SK-N-MC (cell line): ENCODE measurements at regions not wholly inside any gene's neighbourhood (a gene's known extent, or its start where the extent isn't known, plus 50 kb on each side); places are given as distances from the start of the nearest gene placed in this dataset.

Source experiments
- DNase-seq: peaks from one replicate; pipeline ENCODE4 v3.0.0-alpha.2; 2011; ENCODE audit warnings: low read depth, low spot score
- H3K27ac ChIP-seq: fragments of 200-600 bp; sonication (generic); 2 replicates; pipeline ENCODE4 v1.5.1; 2016; ENCODE audit warnings: mixed run types
- H3K36me3 ChIP-seq: fragments of 200-600 bp; sonication (generic); 2 replicates; pipeline ENCODE4 v1.6.1; 2017; ENCODE audit warnings: antibody characterized with exemption, low read length, mixed read lengths; ENCODE audit not compliant: insufficient read depth
- H3K4me3 ChIP-seq: fragments of 200-600 bp; sonication (generic); 2 replicates; pipeline ENCODE4 v1.5.1; 2016
- H3K9ac ChIP-seq: fragments of 200-600 bp; sonication (generic); 2 replicates; pipeline ENCODE4 v1.8.0; 2017; ENCODE audit warnings: mixed run types, mixed read lengths; ENCODE audit not compliant: insufficient read length
- H3K9me3 ChIP-seq: fragments of 200-600 bp; sonication (generic); 2 replicates; pipeline ENCODE4 v1.6.1; 2017; ENCODE audit warnings: low read depth, mild to moderate bottlenecking, antibody characterized with exemption, low read length, moderate library complexity, mixed read lengths
- EZH2 ChIP-seq: fragments of 200-600 bp; sonication (generic); IDR thresholded peaks from one replicate; pipeline ENCODE4 v1.6.1; 2017; ENCODE audit warnings: antibody characterized with exemption
- FOXP2 ChIP-seq: optimal IDR thresholded peaks from 2 replicates; pipeline ENCODE3; 2011; ENCODE audit warnings: mild to moderate bottlenecking, moderate library complexity; ENCODE audit not compliant: insufficient read depth; ENCODE audit errors: extremely low read length, control extremely low read depth
- POLR2AphosphoS5 ChIP-seq: IDR thresholded peaks from 2 replicates; pipeline ENCODE4 v1.6.1; 2012; ENCODE audit warnings: mild to moderate bottlenecking, low read depth, low read length, borderline replicate concordance

DNA sequence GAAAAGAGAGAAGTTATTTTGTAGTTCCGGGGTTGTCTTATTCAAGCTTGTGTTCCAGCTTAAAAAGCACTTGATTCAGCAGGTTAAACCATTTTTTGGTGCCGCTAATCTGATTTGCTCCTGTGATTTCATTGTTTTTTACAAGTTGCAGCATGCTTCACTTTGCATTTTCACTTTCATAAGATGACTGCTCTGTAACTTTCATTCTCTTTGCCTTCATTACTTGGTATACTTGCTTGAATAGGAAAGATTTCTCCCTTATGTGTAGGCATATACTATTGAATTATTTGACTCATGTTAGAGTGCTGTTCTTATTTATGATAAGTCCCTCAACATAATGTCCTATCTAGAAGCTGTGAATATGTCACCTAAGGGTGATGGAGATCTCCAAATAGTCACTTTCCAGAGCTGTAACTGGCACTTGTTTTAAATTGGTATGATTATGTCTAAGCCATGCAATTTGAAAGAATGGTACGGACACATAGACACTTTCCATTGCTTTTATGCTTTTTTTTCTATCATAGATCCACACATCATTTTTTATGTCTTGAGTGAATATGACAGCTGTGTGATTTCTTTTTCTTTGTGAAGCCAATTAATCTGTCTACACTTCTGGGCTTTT lies 254.5 kb downstream of the DSEL start:
- no peak for DNase-seq
- no peak overlapping the region for H3K4me3 ChIP-seq
- TF ChIP-seq POLR2AphosphoS5 (no peak), EZH2 (no peak)
- no peak overlapping the region for H3K9ac ChIP-seq
- H3K36me3 ChIP-seq = no peaks in the 10 kb centered on the region
- H3K9me3 ChIP-seq = no peaks in the 10 kb centered on the region
- no peak overlapping the region for H3K27ac ChIP-seq

DNA sequence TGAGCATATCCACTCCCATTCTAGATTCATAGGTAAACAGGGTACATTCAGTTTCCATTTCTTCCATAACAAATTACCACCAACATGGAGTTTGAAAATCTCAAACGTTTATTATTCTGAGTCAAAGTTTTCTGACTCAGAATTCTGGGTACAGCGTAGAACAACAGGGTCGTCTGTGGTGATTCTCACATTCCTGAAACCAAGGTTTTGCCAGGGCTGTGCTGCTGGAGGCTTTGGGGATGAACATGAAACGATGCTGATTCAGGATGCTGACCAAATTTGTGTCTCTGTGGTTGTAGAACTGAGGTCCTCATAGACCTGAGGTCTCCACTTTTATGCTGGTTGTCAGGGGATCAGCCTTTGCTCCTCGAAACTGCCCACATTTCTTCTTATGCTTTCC lies 255.7 kb downstream of the DSEL start:
- H3K36me3 ChIP-seq = no peaks in the 10 kb centered on the region
- H3K27ac ChIP-seq = no peak overlapping the region
- no peak for DNase-seq
- TF ChIP-seq FOXP2 = no peak
- TF ChIP-seq EZH2 = no peak
- no peak for TF ChIP-seq POLR2AphosphoS5
- H3K9me3 ChIP-seq = no peaks in the 10 kb centered on the region
- H3K4me3 ChIP-seq = no peak overlapping the region
- H3K9ac ChIP-seq = no peak overlapping the region

DNA sequence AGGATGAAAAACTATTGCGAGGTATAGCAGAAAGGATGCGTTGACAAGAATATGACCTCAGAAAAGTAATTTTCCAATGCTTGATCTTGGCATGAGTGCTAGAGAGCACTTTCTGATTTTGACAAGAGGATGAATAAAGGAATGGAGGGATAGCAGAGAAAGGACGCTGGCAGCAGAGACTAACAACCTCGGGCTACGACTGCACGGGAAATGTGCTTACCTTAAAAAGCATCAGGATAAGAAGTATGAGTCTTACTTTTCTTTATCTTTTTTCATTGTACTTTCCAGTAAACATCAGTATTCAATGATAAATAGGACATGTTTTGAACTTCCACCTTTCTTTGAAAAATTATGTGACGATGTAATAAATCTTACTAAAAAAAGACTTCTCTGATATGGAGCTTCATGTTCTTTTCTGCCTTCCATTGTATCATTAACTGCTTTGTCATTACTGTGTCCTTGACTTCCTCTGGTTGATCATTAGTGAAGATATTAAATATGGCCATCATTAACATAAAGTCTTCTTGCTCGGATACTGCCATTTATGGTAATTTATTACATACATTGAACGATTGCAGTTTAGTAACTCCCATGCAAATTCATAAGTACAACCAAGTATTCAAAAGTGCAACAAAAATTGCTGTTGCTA lies 265.6 kb downstream of the DSEL start:
- no peaks in the 10 kb centered on the region for H3K36me3 ChIP-seq
- H3K9ac ChIP-seq = no peak overlapping the region
- TF ChIP-seq POLR2AphosphoS5 (no peak), FOXP2 (no peak), EZH2 (no peak)
- no peaks in the 10 kb centered on the region for H3K9me3 ChIP-seq
- H3K27ac ChIP-seq = no peak overlapping the region
- H3K4me3 ChIP-seq = no peak overlapping the region
- DNase-seq = no peak

DNA sequence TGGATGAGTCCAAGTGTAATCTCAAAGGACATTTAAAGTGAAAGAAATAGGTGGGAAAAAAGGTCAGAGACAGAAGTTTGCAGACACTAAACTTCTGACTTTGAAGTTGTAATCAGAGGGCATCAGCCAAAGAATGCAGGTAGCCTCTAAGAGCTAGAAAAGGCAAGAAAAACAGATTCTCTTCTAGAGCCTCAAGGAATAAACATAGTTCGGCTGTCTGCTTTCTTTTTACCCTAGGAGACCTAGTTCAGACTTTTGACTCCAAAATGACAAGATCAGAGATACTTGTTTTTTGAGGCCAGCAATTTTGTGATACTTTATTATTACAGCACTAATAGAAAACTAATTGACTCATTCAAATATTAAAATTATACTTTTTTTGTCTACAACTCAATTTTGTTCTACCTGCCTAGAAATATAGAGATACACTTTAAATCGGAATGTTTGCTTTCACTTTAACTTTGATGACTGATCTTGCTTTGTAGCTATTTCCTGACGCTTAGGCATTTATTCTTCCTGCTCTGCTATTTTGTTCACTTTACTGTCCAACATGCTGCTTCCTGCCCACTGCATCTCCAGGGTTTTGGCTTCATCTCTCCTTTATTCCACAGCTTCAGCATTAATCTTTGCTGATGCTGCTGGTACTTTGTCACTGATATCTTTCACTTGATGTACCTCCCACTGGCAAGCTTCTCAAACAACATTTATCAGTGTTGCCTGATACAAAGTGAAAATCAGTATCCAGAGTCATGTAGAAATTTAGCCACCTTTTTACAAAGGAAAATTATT lies 272.5 kb downstream of the DSEL start:
- DNase-seq = no peak
- Histone ChIP-seq H3K4me3 (peak overlapping the region; percentile 56), H3K9ac (no peak overlapping the region), H3K9me3 (no peaks in the 10 kb centered on the region), H3K27ac (no peak overlapping the region), H3K36me3 (no peaks in the 10 kb centered on the region)
- TF ChIP-seq FOXP2 = no peak
- no peak for TF ChIP-seq POLR2AphosphoS5
- TF ChIP-seq EZH2 = no peak

DNA sequence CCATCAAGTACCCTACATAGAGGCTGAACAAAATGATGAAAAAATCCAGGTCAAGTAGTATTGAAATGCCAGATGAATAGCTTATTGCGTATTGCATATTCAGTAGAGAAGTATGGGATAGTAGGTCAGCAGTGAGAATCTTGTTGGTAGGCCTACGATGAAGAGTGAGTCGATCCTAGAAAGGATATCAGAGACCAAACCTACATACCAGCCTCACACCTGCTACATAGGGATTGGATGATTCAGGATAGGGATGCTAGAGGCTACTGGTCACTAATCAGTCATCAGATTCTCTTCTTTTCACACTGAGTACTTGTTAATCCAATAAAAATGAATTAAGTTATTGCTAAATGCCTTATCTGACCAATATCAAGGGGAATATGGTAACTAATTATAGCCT lies 274.5 kb downstream of the DSEL start:
- Histone ChIP-seq H3K9me3 (no peaks in the 10 kb centered on the region), H3K9ac (no peak overlapping the region), H3K27ac (no peak overlapping the region), H3K4me3 (no peak overlapping the region), H3K36me3 (no peaks in the 10 kb centered on the region)
- TF ChIP-seq EZH2 (no peak), FOXP2 (no peak), POLR2AphosphoS5 (no peak)
- no peak for DNase-seq

DNA sequence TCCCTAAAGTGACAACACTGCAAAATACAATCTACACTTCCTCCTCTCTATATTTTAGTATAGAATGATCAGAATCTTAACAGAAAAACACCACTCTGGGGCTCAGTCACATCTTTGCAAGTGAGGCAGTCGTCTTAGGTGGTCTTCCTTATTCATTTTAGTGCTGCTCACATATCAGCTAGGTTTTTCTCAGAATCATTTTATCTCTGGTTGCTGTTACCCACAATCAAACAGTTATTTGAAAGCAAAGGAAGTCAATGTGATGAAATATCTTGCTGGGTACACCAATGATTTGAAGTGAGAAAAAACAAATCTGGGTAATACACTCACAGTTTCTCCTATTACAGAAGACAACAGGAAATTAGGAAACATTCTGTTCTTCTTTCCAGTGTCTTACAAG lies 275.2 kb downstream of the DSEL start:
- no peak for TF ChIP-seq POLR2AphosphoS5
- Histone ChIP-seq H3K27ac (no peak overlapping the region), H3K9ac (no peak overlapping the region), H3K9me3 (no peaks in the 10 kb centered on the region), H3K4me3 (no peak overlapping the region), H3K36me3 (no peaks in the 10 kb centered on the region)
- no peak for DNase-seq

DNA sequence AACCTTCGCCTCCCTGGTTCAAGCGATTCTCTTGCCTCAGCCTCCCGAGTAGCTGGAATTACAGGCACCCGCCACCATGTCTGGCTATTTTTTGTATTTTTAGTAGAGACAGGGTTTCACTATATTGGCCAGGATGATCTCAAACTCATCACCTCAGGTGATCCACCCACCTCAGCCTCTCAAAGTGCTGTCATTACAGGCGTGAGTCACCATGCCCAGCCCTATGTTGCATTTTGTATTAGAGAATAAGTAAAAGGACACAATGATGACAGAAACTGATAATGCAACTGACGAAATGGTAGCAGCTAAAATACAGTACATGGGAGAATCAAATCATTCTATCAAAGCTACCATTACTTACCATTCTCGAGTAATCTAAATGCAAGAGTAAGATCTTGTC lies 276.7 kb downstream of the DSEL start:
- no peak overlapping the region for H3K4me3 ChIP-seq
- H3K9me3 ChIP-seq = no peaks in the 10 kb centered on the region
- no peak for TF ChIP-seq EZH2
- TF ChIP-seq POLR2AphosphoS5 = no peak
- no peak for TF ChIP-seq FOXP2
- no peaks in the 10 kb centered on the region for H3K36me3 ChIP-seq
- H3K9ac ChIP-seq = no peak overlapping the region
- no peak for DNase-seq
- no peak overlapping the region for H3K27ac ChIP-seq

DNA sequence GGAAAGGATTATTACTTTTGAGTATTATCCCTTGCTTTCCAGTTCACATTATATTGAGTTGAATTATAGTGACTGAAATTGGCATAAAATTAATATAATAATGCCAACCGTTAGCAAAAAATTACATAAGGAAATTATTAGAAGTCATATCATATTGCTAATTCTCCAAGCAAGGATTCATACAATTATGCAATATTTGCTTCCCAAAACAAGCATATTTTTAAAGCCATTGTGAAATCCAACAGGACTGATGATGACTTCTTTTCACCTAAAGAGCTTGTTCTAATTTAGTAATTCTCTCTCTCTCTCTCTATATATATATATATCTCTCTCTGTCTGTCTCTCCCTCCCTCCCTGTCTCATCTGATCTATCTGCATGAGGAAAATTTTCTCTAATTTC lies 283.5 kb downstream of the DSEL start:
- DNase-seq = no peak
- no peak overlapping the region for H3K4me3 ChIP-seq
- TF ChIP-seq FOXP2 = no peak
- no peak for TF ChIP-seq EZH2
- no peak for TF ChIP-seq POLR2AphosphoS5
- no peak overlapping the region for H3K9ac ChIP-seq
- no peaks in the 10 kb centered on the region for H3K36me3 ChIP-seq
- H3K27ac ChIP-seq = no peak overlapping the region
- no peaks in the 10 kb centered on the region for H3K9me3 ChIP-seq
